ENCODE measurements at regions not wholly inside any gene's neighbourhood (a gene's known extent, or its start where the extent isn't known, plus 50 kb on each side); places are given as distances from the start of the nearest gene placed in this dataset.

DNA sequence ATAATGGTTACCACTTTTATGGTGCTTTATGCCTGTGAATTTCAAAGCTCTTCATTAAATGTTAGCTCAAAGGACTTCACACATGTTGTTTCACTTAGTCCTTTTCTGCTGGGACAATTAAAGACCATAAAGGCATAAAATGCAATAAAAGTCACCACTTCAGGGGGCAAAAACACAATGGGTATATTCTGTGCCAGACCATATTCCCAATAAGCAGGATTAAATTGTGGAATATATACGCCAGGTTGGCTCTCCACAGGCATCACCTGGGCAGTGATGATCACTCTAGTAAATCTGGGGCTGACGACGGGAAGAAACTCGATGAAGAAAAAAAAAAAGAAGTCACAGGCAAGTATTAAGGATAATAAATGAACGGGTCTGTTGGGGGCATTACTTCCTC, 370.2 kb upstream of the CNTN4 start:
- TF ChIP-seq, protein P1, sequence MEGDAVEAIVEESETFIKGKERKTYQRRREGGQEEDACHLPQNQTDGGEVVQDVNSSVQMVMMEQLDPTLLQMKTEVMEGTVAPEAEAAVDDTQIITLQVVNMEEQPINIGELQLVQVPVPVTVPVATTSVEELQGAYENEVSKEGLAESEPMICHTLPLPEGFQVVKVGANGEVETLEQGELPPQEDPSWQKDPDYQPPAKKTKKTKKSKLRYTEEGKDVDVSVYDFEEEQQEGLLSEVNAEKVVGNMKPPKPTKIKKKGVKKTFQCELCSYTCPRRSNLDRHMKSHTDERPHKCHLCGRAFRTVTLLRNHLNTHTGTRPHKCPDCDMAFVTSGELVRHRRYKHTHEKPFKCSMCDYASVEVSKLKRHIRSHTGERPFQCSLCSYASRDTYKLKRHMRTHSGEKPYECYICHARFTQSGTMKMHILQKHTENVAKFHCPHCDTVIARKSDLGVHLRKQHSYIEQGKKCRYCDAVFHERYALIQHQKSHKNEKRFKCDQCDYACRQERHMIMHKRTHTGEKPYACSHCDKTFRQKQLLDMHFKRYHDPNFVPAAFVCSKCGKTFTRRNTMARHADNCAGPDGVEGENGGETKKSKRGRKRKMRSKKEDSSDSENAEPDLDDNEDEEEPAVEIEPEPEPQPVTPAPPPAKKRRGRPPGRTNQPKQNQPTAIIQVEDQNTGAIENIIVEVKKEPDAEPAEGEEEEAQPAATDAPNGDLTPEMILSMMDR (IDR thresholded peaks at IDR 0.05): no peak
- Histone ChIP-seq H3K4me3 (no peak overlapping the region), H3K27me3 (no peaks in the 10 kb centered on the region), H3K4me1 (peaks cover 0 to under 1% (median 0%) of the 10 kb centered on the region in 9 donors), H3K27ac (no peak overlapping the region), H3K36me3 (no peaks in the 10 kb centered on the region), H3K9me3 (no peaks in the 10 kb centered on the region)
- no peak for ATAC-seq
- 82 to 89% methylated on average over 5 of the region's 5 CpGs for WGBS, 2 donors
- no peak for DNase-seq
- intact Hi-C loops (cut with DNase I): no loop called here

DNA sequence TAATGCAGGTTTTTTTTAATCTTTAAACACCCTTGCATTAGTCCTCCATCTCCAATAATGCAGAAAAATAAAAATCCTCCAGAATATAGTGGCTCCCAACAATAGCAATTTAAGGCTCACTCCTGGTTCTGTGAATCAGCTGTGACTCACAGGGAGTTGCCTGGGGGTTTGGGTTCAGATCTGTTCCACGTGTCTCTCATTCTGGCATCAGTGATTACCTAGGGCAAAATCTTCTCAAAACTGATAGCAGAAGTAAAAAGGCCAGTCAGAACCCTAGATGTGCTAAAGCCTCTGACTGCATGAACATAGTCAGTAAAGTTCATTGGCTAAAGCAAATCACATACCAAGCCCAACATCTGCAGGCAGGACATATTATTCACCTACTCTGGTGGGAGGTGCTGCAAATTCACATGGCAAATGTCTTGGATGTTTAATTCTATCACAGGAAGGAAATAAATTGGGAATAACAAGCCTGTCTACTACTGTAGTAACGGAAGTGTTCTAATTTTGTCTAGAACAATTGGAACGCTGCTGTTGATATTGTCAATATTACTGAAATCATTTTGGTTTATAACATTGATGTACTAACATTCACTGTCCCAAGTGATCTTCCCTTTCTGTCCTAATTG, 364.1 kb upstream of the CNTN4 start:
- intact Hi-C loops (cut with DNase I): no loop called here
- H3K4me3 ChIP-seq: no peak overlapping the region
- ATAC-seq: peak in 4 of 8 donors; percentile 48 to 61 (median 52)
- H3K27ac ChIP-seq: peak overlapping the region in 3 of 10 donors; percentile 7 to 58 (median 18)
- H3K36me3 ChIP-seq: no peaks in the 10 kb centered on the region
- peaks cover 0 to 20% (median 5%) of the 10 kb centered on the region in 11 donors for H3K9me3 ChIP-seq
- peaks cover 0 to 18% (median 3%) of the 10 kb centered on the region in 9 donors for H3K4me1 ChIP-seq
- no peaks in the 10 kb centered on the region for H3K27me3 ChIP-seq
- TF ChIP-seq, protein P1 (IDR thresholded peaks at IDR 0.05): no peak
- DNase-seq: no peak
- WGBS, 2 donors: 53 to 61% methylated on average over 3 of the region's 3 CpGs

DNA sequence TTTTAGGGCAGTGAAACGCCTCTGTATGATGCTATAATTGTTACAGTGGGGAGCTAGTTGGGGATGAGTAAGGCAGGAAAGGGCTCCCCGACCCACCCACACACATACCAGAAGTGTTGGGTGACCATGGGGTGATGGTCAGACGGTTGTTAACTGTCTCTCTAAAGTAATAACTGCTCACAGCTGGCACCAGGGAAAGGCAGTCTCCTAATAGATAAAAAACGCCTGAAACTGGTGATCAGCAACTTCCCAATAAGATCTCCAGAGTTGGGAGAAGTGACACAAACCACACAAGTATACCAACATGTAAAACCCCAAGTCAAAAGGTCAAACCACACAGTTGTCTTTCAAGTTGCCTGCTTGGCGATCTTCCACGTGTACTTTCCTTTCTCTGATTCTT, 346.5 kb upstream of the CNTN4 start:
- intact Hi-C loops (cut with DNase I): no loop called here
- peaks cover 0 to 37% (median 4%) of the 10 kb centered on the region in 11 donors for H3K9me3 ChIP-seq
- no peaks in the 10 kb centered on the region for H3K36me3 ChIP-seq
- WGBS, 2 donors: 66 to 72% methylated on average over 6 of the region's 6 CpGs
- TF ChIP-seq, protein P1 (IDR thresholded peaks at IDR 0.05): no peak
- H3K4me3 ChIP-seq: no peak overlapping the region
- no peak for ATAC-seq
- DNase-seq: no peak
- no peak overlapping the region for H3K27ac ChIP-seq
- H3K27me3 ChIP-seq: no peaks in the 10 kb centered on the region
- no peaks in the 10 kb centered on the region for H3K4me1 ChIP-seq

DNA sequence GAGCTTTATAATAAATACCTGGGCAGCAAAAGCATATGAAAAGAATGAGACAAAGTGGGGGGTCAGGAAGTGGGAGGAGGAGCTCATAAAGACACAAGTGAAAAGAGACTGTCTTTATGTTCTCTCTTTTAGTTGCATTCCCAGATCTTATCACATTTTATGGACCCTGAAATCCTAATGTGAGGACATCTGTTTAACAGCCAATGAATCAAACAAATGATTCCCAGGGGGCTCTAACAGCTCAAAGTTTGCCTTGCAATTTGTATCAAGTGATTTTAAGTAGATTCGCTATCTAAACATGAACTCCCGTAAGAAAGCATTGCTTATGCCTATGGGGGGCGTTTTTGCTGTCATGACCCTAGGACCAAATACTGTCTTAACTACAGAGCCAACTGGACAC, 332.3 kb upstream of the CNTN4 start:
- no peak overlapping the region for H3K4me3 ChIP-seq
- ATAC-seq (no peak), DNase-seq (no peak)
- TF ChIP-seq, protein P1 (IDR thresholded peaks at IDR 0.05): no peak
- no peak overlapping the region for H3K27ac ChIP-seq
- 64 to 65% methylated on average over 3 of the region's 3 CpGs for WGBS, 2 donors
- no peaks in the 10 kb centered on the region for H3K27me3 ChIP-seq
- H3K4me1 ChIP-seq: no peaks in the 10 kb centered on the region
- H3K36me3 ChIP-seq: no peaks in the 10 kb centered on the region
- intact Hi-C loops (cut with DNase I): no loop called here
- peaks cover 0 to 10% (median 0%) of the 10 kb centered on the region in 11 donors for H3K9me3 ChIP-seq
